C1 segment of cervical spinal cord (tissue), 14 donors: ENCODE measurements at regions not wholly inside any gene's neighbourhood (a gene's known extent, or its start where the extent isn't known, plus 50 kb on each side); places are given as distances from the start of the nearest gene placed in this dataset.

ENCODE experiments used
- DNase-seq, 14 donors: peaks; one replicate each; lab custom pipeline; 2025; lab: John Stamatoyannopoulos, UW

DNA sequence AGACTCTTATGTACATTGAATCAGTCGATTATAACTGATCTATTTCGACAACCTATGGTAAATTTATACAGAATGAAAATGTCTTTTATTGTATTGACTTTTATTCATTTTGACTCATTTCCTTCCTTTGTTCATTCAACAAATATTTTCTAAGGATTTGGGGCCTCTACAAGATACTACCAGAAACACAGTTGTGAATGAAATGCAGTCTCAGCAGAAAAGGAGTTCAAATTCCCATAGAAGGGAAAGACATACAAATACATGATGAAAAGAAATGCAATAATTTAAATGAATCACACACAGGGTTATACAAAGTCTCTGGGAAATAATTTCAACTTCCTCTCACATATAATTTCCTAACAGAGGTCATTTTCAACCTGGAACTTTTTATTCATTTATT is 134.0 kb upstream of the SEMA3A start:
- DNase-seq: no peak

DNA sequence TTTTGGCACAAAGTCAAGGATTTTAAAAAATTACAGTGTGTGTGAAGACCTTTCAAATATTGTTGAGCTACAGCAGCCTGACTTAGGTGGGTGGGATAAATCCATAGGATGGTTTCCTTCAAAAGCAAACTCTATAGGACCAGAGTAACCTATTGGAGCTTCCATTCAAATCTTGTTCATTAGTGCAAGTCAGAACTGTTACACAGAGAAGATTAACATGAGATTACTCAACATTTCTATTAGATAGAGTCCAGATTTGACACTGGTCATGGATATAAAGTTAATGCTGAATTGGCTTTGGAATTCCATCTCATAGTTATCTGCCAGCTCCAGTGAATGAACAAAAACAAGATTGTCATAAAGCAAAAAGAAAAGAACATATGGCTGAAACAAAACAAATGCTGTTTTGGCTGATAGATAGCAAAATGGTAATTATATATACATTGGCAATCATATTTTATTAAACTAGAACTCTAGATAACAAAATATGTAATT is 129.6 kb upstream of the SEMA3A start:
- DNase-seq: no peak

DNA sequence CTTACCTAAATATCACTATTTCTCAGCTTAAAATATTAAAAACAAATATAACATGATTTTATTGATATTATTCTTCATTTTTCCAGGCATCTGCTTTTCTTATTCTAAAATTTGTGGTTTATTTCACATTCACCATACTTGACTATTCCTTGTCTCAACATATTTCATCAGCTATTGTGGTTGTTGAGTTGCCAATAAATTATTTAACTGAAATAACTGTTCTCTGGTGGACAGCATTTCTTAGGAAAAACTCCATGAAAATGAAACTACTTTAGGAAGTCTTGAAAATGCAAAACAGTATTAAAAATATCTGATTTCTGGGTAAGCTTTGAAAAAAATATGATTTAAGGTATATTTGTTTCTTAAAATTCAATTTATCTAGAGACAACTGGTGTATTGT is 122.9 kb upstream of the SEMA3A start:
- no peak for DNase-seq

DNA sequence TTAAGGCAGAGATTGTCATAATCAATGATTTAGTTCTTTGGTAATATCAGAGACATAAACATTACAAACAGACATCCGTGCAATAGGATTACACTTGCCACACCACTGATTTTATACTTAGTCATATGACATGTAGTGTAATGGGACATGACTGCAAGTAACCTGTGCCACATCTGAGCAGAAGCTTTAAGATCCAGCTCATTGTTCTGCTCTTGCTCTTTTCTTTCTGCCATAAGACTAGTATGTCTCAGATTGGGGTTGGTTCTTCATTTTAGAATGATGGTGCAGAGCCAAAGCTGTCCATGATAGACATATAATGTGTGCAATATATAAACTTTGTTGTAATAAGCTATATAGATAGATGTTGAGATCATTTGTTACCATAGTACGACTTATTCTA is 119.7 kb upstream of the SEMA3A start:
- DNase-seq: no peak

GRCh38 chr7:84304407-84304806 is 109.8 kb upstream of the SEMA3A start:
- no peak for DNase-seq

- no peak for DNase-seq
These were observed 108.4 kb upstream of the SEMA3A start for GRCh38 chr7:84302949-84303348.

GRCh38 chr7:84297616-84298015 is 103.0 kb upstream of the SEMA3A start:
- no peak for DNase-seq

- DNase-seq: no peak
These were observed 100.4 kb upstream of the SEMA3A start for GRCh38 chr7:84294847-84295455.

DNA sequence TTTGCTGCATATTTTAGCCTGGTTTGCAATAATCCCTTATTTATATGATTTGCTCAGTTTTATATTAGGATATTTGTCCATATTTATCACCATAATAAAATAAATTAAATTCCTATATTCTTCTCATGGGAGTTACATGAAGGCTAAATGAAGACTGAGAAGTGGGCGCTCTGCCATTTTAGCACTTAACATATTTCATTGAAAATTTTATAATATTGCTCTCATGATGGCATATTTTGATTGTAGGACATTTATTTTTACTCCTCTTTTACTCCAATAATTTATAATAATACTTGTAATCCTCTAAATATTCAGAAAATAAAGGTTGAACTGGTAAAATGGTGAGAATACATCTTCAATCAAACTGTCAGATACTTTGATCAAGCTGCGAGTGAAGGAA is 99.8 kb upstream of the SEMA3A start:
- DNase-seq: no peak

DNA sequence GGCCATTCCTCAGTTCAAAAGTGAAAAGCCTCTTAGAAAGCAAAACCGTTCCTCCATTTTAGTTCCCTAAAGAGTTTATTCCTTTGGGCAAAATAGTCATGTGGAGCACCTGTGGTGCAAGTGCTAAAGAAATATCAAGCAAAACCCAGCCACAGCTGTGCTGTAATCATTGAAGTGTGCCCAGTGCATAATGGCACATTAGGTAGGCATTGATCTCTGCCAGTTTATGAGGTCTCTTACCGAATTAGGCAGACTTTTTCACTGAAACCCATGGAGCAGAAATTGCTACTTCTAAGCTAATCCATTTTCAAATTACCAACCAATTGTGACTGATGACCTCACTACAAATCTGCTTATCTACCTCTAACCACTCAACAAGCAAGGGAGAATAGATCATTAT is 97.2 kb upstream of the SEMA3A start:
- no peak for DNase-seq

DNA sequence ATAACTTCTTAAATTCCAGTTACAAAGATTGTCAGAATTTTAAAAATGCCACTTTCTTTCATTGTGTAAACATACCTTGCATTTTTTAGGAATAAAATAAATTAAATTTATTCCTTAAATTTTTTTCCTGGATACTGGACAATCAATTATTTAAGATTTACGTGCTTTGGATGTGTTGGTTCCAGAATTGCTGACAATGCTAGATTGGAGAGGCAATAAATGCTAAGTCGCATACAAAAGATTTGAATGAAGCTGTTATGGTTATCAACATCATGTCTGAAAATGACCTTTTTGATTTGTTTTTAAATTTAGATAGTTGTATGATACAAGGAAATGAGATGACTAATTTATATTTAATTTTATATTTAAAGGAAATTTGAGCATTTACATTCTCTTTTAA is 89.2 kb upstream of the SEMA3A start:
- no peak for DNase-seq

DNA sequence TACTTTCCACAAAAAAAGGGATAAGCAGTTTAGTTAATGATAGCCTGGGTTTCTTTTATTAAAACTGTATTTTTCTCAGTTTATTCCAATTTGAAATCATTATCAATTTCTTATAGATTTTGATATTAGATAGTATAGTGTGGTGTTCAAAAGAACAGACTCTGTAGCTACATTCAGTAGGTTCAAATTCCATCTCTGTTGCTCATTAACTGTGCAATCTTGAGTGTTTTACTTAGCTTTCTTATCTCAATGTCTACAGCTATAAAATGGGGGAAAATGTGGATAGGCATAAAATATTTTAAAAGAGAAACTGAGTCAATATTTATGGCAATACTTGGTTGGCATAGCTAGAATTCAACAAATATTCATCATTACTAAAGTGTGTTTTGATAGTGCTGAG is 86.9 kb upstream of the SEMA3A start:
- DNase-seq: no peak

DNA sequence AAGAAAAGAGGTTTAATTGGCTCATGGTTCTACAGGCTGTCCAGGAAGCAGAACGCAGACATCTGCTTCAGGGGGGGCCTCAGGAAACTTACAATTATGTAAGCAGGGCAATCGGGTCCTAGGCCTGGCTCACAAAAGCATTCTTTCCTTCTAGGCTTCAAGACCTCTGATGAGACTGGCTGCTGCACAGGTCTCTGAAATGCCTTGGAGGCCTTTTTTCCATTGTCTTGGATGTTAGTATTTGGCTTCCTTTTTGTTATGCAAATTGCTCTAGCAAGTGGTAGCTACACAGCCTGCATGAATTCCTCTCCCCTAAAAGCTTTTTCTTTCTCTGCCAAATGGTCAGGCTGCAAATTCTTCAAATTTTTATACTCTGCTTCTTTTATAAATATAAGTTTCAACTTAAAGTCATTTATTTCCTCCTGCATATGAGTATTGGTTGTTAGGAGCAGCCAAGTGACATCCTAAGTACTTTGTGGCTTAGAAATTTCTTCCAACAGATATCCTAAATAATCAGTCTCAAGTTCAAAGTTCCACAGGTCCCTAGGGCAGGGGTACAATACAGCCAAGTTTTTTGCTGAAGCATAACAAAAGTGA is 83.1 kb upstream of the SEMA3A start:
- DNase-seq: no peak

DNA sequence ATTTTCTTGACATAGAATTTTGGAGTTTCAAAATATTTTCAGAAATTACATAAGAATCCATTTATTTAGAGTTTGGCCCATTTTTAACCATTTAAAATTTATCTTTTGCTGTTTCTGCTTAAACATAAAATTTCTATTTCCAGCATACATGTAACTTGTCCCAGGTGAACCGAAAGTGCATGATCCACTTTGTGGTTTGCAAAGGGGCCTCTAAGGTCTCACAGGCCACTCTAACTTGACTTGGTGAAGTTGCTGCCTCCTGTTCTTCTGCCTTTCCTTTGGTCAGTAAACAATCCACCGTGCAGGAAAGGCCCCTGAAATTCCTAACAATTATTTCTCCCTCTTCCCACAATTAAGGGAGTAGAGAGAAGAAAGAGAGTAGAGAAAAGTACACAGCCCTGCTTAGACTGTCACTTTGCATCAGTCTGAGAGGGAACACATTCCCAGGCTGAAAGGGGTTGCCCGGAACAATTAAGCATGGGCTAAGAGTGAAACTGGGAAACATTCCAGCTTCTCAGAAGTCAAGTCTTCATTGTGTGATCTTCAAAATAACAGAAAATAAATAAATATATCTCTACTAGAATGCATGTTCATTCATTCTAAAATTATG is 79.5 kb upstream of the SEMA3A start:
- DNase-seq: no peak

DNA sequence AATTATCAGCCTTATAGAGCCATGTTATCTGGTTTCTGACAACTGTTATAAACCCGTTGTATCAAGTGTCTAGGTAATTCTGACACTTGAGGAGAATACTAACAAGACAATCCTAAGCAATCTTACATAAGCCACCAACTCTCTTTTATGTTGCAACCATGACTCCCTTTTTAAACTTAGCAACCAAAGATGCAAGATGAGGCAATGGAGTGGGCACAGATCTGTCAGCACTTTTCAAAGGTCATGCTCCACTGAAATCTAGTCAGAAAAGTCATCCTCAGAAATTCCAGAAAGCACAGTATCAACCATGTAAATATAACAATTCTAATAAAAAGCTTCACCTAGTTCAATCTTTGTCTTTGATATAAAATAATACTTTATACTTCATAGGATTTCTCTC is 77.0 kb upstream of the SEMA3A start:
- no peak for DNase-seq

DNA sequence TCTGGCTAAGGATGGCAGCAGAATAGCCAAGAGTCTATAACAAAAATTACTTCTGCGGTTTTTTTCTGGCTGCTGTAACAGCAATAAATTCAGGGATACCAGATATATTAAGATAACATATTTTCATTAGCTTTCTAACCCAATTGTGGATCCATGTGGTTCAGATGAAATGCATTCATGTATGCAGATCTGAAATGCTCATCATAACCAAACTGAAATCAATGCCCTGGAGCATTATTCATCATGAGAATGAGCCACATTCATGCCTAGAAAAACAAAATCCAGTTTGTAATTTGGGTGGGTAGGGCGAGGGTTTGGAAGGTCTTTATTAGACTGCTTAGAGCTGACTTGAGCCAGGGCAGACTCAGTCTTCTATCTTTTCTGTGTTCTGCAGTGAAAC is 69.8 kb upstream of the SEMA3A start:
- DNase-seq: no peak

DNA sequence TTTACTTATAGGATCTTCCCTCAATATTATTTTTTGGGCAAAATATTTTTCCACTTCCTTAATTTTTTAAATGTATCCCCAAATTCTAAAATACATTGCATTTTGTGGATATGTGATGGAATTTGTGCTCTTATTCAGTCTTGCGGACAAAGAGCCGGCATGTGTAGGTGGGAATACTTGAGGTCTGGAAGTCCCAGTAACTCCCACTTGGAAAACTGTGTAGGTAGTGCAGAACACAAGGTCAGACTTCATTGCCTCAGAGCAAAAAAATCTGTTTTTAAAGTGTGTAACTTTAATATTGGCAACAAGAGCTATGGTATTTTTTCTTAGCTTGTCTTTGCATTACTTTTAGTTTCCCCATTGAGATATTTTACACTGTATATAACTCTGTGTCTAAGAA is 68.5 kb upstream of the SEMA3A start:
- DNase-seq: no peak

DNA sequence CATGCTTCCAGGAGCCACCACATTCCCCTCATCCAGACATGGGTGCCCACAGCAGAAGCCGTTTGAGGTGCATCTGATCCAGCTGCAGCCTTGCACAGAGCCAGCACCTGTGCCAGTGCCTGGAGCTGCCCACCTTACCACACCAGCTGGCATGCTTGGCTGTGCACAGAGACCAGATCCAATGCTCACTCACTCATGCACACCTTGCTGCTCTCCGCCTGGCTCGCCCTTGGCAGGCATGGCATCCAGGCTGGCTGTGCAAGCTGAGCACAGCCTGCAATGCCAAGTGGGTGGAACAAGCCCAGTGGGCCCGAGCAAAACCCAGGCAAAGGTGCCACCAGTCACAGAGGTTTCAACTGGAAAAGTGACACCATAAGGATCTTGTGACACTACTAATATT is 66.9 kb upstream of the SEMA3A start:
- DNase-seq: no peak

DNA sequence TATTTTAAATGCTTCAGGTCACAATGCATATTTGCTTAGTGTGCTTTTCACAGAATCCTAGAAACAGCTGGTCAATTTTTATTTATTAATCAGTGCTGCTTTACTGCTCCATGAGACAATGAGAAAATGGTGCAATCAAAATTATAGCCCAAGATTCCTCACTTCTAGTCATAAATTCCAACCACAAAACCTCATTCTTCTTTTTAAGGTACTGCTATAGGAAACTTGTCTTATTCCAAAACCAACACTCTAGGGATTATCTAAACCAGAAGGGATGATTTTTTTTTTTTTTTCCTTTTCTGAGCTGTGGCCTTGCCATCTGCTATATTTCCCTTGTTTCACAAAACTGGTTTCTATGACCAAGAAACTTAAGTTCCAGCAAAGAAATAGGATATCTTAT is 64.0 kb upstream of the SEMA3A start:
- no peak for DNase-seq

DNA sequence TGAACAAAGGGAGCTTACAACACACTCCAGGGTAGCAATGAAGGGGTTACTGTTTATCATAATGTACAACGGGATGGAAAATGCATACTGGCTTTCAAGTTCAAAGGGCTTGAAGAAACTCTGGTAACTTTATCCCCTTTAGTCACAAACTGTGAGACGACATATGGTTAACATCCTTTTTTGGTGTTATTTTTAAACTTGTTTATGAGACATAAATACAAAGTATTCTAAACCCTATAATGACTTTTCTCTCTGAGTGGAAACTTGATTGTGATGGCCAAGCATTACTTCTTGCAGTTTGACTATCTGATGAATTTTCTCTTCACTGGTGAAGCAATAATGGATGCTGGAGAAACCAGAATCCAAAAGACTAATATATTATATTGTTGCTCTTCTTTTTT is 62.0 kb upstream of the SEMA3A start:
- no peak for DNase-seq

DNA sequence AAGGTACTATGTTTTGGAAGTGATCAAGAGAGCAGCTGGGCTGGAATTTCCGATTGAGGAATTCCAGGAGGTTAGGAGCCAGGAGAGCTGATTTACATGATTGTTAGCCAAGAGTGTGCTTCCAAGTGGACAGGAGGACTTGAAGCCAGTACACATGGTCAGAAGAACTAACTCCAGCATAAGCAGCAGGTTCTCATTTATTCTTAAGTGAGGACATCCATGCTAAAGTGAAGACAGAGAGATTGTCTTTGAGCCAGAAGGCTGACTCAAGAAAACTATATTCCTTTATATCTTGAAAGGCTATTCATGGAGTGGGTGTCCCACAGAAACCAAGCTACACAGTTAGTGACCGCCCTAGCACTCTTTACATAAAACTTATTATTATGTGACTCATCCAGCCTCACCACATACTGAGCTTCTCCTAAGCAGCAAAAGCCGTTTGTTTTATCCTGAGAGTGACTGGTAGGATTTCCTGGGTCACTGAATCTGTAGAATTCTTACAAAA is 56.7 kb upstream of the SEMA3A start:
- no peak for DNase-seq

DNA sequence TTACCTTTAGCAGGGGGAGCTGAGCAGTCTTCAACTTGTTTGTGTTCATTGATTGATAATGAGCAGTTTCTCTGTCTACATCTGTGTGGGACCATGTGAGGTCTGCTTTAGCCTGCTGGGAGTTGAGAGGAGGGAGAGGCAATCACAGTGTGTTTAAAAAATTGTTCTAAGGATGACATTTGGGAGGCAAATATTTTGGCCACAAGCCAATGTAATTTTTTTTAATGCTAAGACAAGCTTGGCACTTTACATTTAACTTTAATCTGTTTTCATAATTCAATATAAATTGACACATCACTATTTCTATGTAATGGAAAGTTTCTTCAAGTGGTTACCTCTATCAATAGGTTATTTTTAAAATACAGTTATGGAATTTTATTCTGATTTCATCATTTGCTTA is 55.9 kb upstream of the SEMA3A start:
- no peak for DNase-seq

- DNase-seq: no peak
These were observed 55.1 kb upstream of the SEMA3A start for GRCh38 chr7:84249656-84250055.
